SK-N-SH (cell line): ENCODE measurements at regions not wholly inside any gene's neighbourhood (a gene's known extent, or its start where the extent isn't known, plus 50 kb on each side); places are given as distances from the start of the nearest gene placed in this dataset.

Source experiments
- CTCF ChIP-seq: fragments of 200-600 bp; sonication (generic); IDR thresholded peaks from 2 replicates; pipeline ENCODE4 v1.6.1; 2017; ENCODE audit warnings: antibody characterized with exemption, mild to moderate bottlenecking, moderate library complexity
- GABPA ChIP-seq: IDR thresholded peaks from 2 replicates; pipeline ENCODE4 v1.4.0; 2012; ENCODE audit warnings: low read depth, mild to moderate bottlenecking

GRCh38 chr22:48262596-48263430 lies 1500.4 kb downstream of the TBC1D22A start:
- TF ChIP-seq CTCF = no peak
- no peak for TF ChIP-seq GABPA
